K562 (cell line): ENCODE measurements at regions not wholly inside any gene's neighbourhood (a gene's known extent, or its start where the extent isn't known, plus 50 kb on each side); places are given as distances from the start of the nearest gene placed in this dataset.

Source experiments
- BCL6 ChIP-seq: fragments of 250-450 bp; sonication (Bioruptor Pico); IDR thresholded peaks from 2 replicates; pipeline ENCODE4 v1.4.0; 2020
- EZH2 ChIP-seq: IDR thresholded peaks from 2 replicates; pipeline ENCODE4 v1.6.1; 2012; ENCODE audit warnings: low read depth, mild to moderate bottlenecking, inconsistent platforms, low read length, borderline replicate concordance
- FOXK2 ChIP-seq, 2 experiments: fragments of 450-650 bp; IDR thresholded peaks in 1 of 2; conservative IDR thresholded peaks in 1 of 2; 2 replicates each; pipeline ENCODE4 v1.6.1; 2016; ENCODE audit warnings: low read depth in 2 of 2, mild to moderate bottlenecking in 1 of 2
- HDGF ChIP-seq: fragments of 450-650 bp; IDR thresholded peaks from 2 replicates; pipeline ENCODE4 v1.6.1; 2016
- RAD21 ChIP-seq, 2 experiments: fragments of 250-450 bp in 1 of 2; fragments of 450-650 bp in 1 of 2; sonication (Bioruptor Pico) in 1 of 2; formaldehyde crosslinking in 1 of 2; IDR thresholded peaks in 1 of 2; conservative IDR thresholded peaks in 1 of 2; 2 replicates each; pipeline versions ENCODE4 v1.4.0 to v1.8.0; 2020 to 2022; ENCODE audit warnings: mild to moderate bottlenecking in 2 of 2, moderate library complexity in 1 of 2
- RCOR1 ChIP-seq, 2 experiments: IDR thresholded peaks; 2 replicates each; pipeline ENCODE4 v1.6.1; 2012; ENCODE audit warnings: low read depth in 2 of 2, low read length in 2 of 2, borderline replicate concordance in 1 of 2, improper control_type of control experiment in 1 of 2
- SIRT6 ChIP-seq: IDR thresholded peaks from one replicate; pipeline ENCODE4 v1.6.1; 2012; ENCODE audit warnings: low read depth, mild to moderate bottlenecking, control low read depth, inconsistent platforms, low read length, moderate library complexity
- TAF1 ChIP-seq: IDR thresholded peaks from 2 replicates; pipeline ENCODE4 v1.6.1; 2011; ENCODE audit warnings: mild to moderate bottlenecking, low read length, moderate library complexity; ENCODE audit not compliant: insufficient read depth, control insufficient read depth, severe bottlenecking; ENCODE audit errors: extremely low read depth
- TCFL5 ChIP-seq: fragments of 250-450 bp; sonication (Bioruptor Pico); conservative IDR thresholded peaks from 2 replicates; pipeline ENCODE4 v1.6.1; 2021; ENCODE audit warnings: mild to moderate bottlenecking, moderate library complexity, matching md5 sums
- ZNF584 ChIP-seq: fragments of 200-800 bp; sonication (Bioruptor generic); IDR thresholded peaks from 2 replicates; pipeline ENCODE4 v1.6.1; 2016; ENCODE audit warnings: low read depth, mild to moderate bottlenecking, missing genetic modification characterization, missing compliant biosample characterization
- TF ChIP-seq, protein P1 (sequence below): fragments of 250-450 bp; sonication (Bioruptor Pico); IDR thresholded peaks from 2 replicates; pipeline ENCODE4 v1.5.0; 2022; ENCODE audit warnings: mild to moderate bottlenecking
- TF ChIP-seq, protein P2 (sequence below), 3 experiments: IDR thresholded peaks in 2 of 3; conservative IDR thresholded peaks in 1 of 3; 2 replicates each; pipeline ENCODE4 v1.5.1; 2011 to 2012; ENCODE audit warnings: low read length in 3 of 3, mild to moderate bottlenecking in 3 of 3, control low read depth in 2 of 3, improper control_type of control experiment in 1 of 3, inconsistent platforms in 1 of 3, low read depth in 1 of 3, mixed read lengths in 1 of 3, moderate library complexity in 1 of 3; ENCODE audit not compliant: insufficient read depth in 2 of 3
- TF ChIP-seq, protein P3 (sequence below): fragments of 250-450 bp; sonication (Bioruptor Pico); IDR thresholded peaks from 2 replicates; pipeline ENCODE4 v1.4.0; 2020; ENCODE audit warnings: mild to moderate bottlenecking, moderate library complexity

DNA sequence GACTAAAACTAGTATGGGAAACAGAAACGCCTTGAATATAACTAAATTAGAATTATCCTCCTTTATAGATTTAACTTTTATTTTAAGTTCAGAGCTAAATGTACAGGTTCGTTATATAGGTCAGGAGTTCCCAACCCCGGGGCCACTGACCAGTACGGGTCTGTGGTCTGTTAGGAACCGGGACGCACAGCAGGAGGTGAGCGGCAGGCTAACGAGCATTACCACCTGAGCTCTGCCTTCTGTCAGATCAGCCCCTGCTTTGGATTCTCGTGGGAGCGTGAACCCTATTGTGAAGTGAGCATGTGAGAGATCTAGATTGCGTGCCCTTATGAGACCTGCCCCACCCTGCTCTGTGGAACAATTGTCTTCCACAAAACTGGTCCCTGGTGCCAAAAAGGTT lies 51.0 kb downstream of the FAT4 start:
- no peak for TF ChIP-seq FOXK2 (conservative IDR thresholded peaks at IDR 0.05 in 1 of 2, IDR thresholded peaks at IDR 0.05 in 1 of 2; ENCODE audit: low read depth in 2 of 2)
- TF ChIP-seq, protein P1, sequence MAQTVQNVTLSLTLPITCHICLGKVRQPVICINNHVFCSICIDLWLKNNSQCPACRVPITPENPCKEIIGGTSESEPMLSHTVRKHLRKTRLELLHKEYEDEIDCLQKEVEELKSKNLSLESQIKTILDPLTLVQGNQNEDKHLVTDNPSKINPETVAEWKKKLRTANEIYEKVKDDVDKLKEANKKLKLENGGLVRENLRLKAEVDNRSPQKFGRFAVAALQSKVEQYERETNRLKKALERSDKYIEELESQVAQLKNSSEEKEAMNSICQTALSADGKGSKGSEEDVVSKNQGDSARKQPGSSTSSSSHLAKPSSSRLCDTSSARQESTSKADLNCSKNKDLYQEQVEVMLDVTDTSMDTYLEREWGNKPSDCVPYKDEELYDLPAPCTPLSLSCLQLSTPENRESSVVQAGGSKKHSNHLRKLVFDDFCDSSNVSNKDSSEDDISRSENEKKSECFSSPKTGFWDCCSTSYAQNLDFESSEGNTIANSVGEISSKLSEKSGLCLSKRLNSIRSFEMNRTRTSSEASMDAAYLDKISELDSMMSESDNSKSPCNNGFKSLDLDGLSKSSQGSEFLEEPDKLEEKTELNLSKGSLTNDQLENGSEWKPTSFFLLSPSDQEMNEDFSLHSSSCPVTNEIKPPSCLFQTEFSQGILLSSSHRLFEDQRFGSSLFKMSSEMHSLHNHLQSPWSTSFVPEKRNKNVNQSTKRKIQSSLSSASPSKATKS (CRISPR knock-in tag), result no peak
- TF ChIP-seq, protein P2, sequence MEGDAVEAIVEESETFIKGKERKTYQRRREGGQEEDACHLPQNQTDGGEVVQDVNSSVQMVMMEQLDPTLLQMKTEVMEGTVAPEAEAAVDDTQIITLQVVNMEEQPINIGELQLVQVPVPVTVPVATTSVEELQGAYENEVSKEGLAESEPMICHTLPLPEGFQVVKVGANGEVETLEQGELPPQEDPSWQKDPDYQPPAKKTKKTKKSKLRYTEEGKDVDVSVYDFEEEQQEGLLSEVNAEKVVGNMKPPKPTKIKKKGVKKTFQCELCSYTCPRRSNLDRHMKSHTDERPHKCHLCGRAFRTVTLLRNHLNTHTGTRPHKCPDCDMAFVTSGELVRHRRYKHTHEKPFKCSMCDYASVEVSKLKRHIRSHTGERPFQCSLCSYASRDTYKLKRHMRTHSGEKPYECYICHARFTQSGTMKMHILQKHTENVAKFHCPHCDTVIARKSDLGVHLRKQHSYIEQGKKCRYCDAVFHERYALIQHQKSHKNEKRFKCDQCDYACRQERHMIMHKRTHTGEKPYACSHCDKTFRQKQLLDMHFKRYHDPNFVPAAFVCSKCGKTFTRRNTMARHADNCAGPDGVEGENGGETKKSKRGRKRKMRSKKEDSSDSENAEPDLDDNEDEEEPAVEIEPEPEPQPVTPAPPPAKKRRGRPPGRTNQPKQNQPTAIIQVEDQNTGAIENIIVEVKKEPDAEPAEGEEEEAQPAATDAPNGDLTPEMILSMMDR (IDR thresholded peaks at IDR 0.05 in 2 of 3, conservative IDR thresholded peaks at IDR 0.05 in 1 of 3; ENCODE audit: insufficient read depth in 2 of 3, low read depth in 1 of 3, low read length in 3 of 3), result no peak
- no peak for TF ChIP-seq HDGF
- TF ChIP-seq TAF1, result no peak
- TF ChIP-seq RCOR1 (IDR thresholded peaks at IDR 0.05; ENCODE audit: borderline replicate concordance in 1 of 2, low read depth in 2 of 2, low read length in 2 of 2), result no peak
- TF ChIP-seq EZH2, result no peak
- no peak for TF ChIP-seq SIRT6
- no peak for TF ChIP-seq TCFL5 (CRISPR knock-in tag)
- no peak for TF ChIP-seq RAD21 (CRISPR knock-in tag; conservative IDR thresholded peaks at IDR 0.05 in 1 of 2, IDR thresholded peaks at IDR 0.05 in 1 of 2)
- TF ChIP-seq ZNF584 (CRISPR knock-in tag), result no peak
- TF ChIP-seq BCL6, result no peak
- TF ChIP-seq, protein P3, sequence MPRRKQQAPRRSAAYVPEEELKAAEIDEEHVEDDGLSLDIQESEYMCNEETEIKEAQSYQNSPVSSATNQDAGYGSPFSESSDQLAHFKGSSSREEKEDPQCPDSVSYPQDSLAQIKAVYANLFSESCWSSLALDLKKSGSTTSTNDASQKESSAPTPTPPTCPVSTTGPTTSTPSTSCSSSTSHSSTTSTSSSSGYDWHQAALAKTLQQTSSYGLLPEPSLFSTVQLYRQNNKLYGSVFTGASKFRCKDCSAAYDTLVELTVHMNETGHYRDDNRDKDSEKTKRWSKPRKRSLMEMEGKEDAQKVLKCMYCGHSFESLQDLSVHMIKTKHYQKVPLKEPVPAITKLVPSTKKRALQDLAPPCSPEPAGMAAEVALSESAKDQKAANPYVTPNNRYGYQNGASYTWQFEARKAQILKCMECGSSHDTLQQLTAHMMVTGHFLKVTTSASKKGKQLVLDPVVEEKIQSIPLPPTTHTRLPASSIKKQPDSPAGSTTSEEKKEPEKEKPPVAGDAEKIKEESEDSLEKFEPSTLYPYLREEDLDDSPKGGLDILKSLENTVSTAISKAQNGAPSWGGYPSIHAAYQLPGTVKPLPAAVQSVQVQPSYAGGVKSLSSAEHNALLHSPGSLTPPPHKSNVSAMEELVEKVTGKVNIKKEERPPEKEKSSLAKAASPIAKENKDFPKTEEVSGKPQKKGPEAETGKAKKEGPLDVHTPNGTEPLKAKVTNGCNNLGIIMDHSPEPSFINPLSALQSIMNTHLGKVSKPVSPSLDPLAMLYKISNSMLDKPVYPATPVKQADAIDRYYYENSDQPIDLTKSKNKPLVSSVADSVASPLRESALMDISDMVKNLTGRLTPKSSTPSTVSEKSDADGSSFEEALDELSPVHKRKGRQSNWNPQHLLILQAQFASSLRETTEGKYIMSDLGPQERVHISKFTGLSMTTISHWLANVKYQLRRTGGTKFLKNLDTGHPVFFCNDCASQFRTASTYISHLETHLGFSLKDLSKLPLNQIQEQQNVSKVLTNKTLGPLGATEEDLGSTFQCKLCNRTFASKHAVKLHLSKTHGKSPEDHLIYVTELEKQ, result no peak
